ENCODE measurements at regions not wholly inside any gene's neighbourhood (a gene's known extent, or its start where the extent isn't known, plus 50 kb on each side); places are given as distances from the start of the nearest gene placed in this dataset.
"Not testable (repeated sequence)": the region's sequence is repeated elsewhere in the genome, so short reads cannot be mapped to it uniquely, and the experiment has no call there.

DNA sequence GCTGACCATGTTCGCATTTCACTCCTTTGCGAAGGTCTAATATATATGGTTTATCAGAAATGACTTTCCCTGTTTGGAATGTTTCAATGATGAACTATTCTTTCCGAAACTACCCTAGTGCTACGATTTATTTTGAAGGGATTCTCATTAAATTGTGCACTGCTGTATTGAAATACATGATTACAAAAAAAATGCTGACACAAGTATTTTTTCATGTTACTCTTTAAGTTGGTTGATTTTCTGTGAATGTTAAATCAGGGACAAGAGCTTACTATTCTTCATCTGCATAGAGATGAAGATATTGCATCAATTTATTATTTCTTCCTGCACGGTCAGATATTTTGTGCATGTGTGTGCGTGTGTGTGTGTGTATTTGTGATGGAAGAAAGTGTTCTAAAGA, 731.5 kb upstream of the AGA start:
- no peak for DNase-seq (ENCODE audit: low spot score)

DNA sequence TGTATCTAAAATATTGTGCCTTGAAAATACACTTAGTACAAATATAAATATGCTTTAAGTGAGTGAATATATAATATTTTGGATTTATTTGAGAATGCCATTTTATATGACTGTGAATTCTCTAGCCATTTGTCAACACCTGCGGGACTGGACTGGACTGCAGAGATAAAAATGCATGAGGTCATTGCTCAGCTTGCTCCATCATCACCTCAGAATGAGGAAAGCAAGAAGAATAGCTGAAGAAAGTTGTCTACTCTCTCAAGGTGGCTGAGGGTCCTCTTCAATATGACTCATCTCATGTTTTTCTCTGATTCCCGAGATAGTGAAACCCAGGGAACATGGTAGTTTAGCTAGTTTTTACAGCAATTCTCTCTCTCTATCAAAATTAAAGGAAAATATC, 732.5 kb upstream of the AGA start:
- no peak for DNase-seq (ENCODE audit: low spot score)

DNA sequence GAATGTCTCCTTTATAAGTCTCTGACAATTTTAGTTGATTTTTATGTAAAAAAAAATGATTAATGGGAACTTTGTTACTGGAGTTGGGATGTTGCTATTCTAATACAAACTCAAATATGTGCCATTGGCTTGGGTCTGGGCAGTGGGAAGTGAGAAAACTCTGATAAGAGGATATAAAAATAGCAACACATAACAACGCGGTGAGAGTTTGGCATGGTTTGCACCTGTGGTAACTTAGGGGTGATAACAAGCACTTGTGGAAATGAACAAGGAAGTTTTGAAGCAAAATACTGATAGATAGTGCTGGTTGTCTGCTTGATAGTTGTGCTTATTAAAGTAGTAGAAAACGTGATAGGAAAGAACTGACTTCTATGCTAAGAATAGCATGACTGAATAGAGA, 743.3 kb upstream of the AGA start:
- DNase-seq (ENCODE audit: low spot score) = no peak

DNA sequence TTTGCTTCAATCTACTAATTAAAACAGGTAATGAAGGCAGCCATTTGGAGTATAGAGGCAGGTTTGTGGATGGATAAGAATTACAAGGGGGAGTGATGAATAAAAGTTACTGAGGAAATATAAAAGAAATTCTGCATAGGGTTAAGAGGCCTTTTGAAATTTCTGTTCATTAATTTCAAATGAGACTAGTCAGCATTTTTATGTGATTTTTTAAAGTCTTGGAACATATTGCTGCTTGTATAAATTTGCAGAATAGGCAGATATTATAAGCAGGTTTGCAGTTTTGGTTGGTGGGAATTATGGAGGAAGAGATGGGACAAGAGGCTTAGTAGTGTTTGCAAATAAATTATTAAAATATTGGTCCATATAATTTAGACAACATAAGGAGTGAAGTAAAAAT, 750.4 kb upstream of the AGA start:
- DNase-seq (ENCODE audit: low spot score) = no peak

DNA sequence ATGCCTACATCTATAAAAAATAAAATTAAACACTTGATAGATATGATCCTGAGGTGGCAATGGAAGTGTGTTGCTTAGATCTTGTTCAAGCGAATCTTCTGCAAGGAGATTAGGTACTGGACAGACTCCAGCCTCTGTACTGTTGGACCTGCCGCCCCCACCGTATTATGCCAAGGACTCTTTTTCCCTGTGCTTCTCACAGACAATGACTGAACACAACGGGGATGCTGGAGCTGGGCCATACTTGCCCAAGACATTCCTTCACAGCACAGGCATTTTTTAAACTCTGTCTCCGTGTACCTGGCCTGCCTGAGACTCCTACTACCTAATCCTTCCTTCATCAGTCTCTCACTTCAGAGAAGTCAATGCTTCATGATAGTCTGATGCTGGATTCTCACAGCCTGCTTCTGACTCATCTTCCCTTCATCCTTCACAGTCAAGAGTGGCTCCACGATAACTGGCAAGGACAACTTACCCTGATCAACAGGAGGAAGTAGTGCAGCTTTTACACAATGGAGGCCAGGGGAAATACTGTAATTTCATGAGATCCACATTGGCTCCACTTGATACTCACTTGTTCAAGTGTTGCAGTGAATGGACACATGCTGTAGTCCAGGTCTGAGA, 754.6 kb upstream of the AGA start:
- DNase-seq (ENCODE audit: low spot score) = no peak

DNA sequence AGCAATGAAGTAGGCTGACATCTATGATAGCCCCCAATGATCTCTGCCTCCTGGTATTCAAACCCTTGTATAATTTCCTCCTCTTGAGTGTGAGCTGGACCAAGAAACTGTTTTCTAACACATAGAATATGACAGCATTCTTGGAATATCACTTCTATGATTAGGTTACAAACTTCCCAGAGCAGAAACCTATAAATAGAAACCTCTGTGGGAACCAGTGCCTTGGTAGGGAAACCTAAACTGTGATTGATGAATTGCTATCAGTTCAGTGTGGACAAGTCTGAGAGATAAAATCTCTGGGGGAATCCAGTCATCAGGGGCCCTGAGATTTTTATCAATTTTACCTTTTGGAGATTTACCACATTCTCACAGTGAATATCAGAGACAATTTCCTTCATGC, 756.5 kb upstream of the AGA start:
- no peak for DNase-seq (ENCODE audit: low spot score)

DNA sequence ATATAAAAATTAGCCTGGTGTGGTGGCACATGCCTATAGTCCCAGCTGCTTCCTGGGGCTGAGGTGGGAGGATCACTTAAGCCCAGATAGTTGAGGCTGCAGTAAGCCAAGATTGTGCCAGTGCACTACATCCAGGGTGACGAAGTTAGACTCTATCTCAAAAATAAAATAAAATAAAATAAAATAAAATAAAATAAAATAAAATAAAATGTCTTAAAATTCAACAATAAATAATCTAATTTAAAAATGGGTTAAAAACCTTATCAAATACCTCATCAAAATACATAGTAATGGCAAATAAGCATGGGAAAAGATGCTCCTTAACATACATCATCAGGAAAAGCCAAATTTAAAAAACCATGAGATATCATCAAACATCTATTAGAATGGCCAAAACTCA, 760.2 kb upstream of the AGA start:
- DNase-seq (ENCODE audit: low spot score) = no peak

DNA sequence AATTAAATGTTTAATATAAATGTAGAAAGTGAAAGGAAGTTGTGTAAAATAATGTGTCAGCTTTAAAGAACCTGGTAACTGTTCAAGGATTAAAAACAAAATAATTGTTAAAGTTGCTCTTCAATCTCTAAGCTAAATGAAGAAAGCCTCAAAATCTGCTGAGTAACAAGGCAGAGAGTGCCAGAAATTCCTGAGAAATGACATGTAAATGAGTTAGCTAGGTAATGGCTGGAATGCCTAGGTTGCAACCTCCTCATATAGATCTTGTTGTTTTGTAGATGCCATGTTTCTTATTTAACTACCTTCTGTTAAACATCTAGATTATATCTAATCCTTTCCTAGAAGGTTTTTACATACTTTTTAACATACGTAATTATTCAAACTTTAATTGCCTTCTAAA, 763.6 kb upstream of the AGA start:
- no peak for DNase-seq (ENCODE audit: low spot score)

DNA sequence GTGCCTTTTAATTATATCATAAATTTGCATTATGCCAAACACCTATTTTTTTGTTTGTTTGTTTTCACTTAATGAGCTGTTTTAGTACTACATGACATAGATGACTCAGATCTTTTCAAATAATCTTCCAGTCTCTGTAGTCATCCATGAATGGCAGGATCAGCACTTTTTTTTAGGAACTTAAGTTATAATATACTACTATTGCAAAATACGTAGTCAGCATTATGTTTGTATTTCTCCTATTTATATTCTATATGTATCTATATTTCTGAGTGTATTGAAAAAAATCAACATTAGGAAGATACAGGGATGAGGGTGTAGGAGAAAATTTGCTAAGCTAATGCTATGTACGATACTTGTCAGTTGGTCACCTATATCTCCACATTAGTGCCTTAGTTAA, 773.1 kb upstream of the AGA start:
- DNase-seq (ENCODE audit: low spot score) = no peak

DNA sequence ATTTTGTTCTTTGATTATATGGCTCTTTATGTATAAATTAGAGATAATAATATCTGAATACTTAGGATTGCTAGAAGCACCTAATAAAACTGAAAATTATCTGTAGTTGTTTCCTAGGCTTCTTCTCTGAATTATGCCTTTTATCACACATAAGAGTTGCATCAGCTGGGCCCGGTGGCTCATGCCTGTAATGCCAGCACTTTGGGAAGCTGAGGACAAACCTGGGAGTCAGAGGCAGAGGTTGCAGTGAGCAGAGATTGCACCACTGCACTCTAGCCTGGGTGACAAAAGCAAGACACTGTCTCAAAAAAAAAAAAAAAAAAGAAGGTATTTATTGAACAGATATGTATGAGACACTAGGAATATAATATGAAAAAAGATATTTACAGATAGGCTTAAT, 773.5 kb upstream of the AGA start:
- DNase-seq (ENCODE audit: low spot score) = no peak

DNA sequence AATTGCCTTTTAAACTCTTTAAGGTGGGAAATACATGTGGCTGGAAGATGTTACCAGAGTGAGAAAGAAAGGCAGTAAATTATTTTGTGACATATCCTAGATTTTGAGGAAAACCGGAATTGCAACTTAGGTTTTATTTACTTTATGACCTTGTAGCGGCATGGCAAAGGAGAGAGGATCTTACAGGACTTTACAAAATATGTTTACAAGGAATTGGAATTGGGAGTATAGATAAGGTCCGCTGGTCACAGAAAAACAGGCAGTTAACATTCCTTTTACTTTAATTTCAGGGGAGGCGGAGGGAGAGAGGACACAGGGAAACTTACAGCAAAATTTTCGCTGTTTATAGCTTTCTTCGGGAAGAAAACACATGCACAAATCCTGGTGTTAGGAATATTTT, 784.2 kb upstream of the AGA start:
- DNase-seq (ENCODE audit: low spot score) = not testable (repeated sequence)

DNA sequence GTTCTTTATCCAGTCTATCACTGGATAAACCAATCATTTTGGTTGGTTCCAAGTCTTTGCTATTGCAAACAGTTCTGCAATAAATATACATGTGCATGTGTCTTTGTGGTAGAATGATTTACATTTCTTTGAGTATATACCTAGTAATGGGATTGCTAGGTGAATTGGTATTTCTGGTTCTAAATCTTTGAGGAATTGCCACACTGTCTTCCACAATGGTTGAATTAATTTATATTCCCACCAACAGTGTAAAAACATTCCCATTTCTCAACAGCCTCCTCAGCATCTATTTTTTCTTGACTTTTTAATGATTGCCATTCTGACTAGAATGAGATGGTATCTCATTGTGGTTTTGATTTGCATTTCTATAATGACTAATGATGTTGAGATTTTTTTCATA, 791.7 kb upstream of the AGA start:
- no peak for DNase-seq (ENCODE audit: low spot score)

DNA sequence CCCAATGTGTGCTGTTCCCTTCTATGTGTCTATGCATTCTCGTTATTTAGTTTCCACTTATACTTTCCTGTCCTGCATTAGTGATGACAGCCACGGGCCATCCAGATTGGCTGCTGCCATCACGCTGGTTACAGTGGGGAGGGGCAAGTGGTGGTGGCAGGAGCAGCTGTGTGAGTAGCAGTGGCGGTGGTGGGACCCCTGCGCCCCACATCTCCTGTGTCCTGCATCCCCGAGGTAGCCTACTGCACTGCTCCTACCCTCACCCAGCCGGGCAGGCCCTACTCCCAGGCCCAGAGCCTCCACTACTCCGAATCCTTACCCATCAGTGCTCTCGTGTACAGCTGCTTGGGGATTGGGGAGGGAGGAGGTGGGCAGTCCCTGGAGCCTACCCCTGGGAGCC, 798.7 kb upstream of the AGA start:
- DNase-seq (ENCODE audit: low spot score) = no peak

DNA sequence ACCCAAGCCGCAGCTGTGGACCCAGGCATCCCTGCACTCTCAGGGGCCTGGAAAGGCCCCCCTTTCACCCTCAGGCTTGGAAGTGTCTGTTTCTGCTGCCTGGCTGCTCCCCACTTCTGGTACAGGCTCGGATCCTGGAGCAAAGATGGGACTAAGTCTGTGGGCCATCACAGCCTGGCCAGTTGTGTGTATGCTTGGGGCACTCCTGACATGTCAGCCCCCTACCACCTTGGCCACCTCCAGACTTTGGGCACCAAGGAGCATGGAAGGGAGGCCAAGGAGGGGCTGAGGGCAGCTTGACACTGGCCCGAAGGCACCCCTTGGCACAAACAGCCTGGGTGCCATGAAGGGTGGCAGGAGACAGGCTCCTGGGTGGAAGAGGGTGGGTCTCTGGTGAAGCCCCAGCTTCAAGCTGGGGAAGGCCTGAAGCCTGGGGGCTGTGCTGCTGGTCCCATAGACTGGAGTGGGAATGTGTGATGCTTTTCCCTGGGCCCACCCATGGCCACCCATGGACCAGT, 799.4 kb upstream of the AGA start:
- DNase-seq (ENCODE audit: low spot score) = no peak

DNA sequence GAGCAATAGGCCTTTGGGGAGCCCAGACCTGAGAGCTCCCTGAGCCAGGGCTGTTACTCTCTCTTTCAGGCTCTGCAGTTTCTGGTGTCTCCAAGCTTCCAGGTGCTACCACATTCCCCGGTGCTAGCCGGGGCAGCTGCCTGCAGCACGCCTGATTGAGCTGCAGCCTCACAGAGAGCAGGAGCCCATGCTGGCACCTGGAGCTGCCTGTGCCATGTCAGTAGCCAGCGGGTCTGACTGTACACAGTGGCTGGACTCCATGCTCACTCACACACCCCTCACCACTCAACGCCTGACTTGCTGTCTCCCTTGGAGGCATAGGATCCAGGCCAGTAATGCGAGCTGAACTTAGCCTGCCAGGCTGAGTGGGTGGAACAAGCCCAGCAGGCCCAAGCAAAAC, 800.4 kb upstream of the AGA start:
- no peak for DNase-seq (ENCODE audit: low spot score)

DNA sequence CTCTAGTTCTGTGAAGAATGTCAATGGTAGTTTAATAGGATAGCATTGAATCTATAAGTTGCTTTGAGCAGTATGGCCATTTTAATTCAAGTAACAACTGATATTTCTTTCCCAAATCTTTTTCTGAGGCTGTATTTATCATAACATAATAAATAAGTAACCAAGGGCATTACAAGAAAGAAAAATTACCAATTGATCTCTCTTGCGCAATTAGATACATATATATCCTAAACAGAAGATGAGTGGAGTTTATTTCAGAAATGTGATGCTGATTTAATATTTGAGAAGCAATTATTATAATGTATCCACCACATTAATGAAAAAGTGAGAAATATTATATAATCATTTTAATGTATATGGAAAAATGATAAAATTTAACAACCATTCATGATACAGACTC, 802.5 kb upstream of the AGA start:
- no peak for DNase-seq (ENCODE audit: low spot score)

DNA sequence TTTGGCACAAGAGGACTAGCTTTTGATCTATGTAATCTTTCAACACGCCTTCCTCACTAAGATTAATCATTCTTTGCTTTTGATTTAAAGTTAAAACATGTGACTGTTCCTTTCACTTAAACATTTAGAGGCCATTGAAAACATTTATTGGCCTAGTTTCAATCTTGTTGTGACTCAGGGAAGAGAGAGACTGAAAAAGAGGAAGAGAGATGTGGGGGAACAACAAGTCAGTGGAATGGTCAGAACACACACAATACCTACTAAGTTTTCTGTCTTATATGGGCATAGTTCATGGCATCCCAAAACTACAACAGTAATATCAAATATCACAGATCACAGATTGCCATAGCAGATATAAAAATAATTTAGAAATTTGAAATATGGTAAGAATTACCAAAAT, 812.9 kb upstream of the AGA start:
- DNase-seq (ENCODE audit: low spot score) = no peak

DNA sequence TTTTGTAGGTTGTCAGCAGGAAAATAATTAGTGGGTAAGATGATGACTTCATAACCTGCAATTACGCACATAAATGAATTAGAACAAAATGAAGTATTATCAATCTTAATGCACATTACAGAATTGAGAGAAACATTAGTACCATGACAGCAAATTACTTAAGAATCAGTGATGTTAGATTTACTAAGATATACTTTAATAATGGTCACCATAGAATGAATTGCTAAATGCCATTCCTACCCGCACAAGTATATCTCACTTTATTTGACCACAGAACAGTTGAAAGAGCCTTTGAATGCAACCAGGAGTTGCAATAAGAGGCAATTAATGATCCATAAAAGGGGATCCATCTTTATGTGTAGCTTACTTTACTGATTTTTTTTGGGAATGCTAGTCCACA, 816.4 kb upstream of the AGA start:
- no peak for DNase-seq (ENCODE audit: low spot score)

DNA sequence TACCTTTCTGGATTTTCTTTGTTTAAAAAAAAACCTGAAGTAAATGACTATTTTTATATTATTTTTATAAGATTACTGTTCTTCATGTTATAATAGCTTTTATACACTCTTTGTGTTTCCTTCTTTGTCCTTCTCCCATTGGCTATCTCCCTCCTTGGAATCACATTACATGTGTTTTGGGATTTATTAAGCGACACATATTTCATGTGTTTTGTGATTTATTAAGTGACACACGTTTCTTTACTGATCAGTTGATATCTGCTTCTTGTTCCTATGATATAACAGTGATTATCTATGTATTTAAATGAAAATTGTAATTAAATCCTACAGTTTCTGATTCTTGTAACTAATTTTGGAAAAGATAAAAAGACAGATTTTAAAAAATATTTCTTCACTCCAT, 817.3 kb upstream of the AGA start:
- DNase-seq (ENCODE audit: low spot score) = no peak

DNA sequence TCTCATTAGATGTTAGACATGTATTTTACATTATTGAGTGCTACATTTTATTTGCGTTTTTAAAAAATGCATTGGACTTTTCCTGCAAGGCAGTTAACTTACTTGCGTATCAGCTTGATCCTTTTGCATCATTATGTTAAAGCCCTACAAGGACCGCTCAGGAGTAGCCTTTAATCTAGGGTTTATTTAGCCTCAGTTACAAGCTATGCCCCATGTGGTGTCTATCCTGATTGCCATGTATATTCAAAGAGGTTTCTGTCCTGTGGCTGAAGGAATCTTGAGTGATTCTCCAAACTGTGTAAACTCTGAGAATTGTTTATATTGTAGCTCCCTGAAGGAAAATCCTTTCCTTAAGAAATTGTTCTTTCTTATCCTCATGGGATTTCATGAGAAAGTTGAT, 821.8 kb upstream of the AGA start:
- no peak for DNase-seq (ENCODE audit: low spot score)

DNA sequence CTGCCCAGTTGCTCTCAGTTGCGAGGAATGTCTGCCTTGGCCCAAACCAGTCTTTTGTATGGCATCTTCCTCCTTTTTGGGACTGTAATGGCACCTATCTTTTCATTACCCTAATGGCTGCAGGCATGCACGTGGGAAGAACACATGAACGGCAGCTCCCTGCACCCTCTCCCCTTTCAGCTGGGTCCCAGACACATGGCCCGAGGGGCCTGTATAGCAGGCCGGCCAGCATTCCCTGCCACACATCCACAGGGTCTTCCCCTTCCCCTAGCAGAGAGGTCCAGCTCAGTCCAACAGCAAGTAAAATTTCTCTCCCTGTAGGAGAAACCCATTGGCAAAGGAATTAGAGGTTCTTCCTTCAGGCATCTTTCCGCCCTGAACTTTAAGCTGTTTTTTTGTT, 829.1 kb upstream of the AGA start:
- DNase-seq (ENCODE audit: low spot score) = no peak

DNA sequence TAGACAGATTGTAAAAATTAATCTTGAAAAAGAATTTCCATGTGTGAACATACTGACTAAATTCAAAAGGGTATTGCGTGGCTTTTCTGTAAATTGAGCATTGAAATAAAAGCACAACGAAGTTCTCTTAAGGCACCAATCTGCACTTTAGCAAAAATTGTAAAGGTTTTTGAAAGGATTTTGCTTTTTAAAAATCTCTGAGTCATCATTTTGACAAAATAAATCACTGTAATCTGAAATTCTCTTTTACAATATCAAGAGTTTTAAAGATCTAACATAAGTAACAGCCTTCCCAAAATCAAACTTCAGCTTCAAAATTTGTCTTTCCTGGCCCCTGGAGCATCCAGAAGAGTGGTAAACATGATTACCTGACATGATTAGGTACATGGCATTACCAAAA, 830.9 kb upstream of the AGA start:
- no peak for DNase-seq (ENCODE audit: low spot score)

DNA sequence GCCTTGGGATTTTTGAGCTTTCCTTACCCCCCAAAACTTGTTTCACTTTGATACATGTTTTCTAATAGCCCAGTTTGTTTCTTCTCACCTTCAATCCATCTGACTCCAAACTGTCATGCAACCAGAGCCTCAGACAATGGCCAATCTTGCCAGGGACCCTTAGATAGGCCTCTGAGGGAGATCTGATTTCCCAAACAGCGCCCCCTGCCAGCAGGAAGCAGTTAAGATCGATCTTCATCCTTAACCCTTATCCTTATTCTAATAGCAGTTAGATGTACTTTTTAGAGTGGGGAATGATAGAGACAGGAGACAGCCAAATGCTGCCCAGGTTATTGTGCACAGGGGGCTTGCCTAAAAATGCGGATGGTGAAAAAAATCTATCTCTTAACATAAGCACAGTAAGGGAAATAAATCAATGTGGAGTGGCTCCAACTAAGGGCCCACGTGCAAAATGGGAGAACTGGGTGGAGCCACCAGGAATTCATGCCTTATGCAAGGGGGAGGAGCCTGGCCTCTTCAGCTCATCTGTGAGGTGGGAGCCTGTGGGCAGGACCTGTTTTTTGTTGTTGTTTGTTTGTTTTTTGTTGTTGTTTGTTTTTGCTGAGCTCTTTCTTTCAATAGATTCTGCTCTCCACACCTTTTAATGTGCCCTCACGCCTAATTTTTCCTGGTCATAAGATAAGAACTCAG, 833.6 kb upstream of the AGA start:
- no peak for DNase-seq (ENCODE audit: low spot score)

DNA sequence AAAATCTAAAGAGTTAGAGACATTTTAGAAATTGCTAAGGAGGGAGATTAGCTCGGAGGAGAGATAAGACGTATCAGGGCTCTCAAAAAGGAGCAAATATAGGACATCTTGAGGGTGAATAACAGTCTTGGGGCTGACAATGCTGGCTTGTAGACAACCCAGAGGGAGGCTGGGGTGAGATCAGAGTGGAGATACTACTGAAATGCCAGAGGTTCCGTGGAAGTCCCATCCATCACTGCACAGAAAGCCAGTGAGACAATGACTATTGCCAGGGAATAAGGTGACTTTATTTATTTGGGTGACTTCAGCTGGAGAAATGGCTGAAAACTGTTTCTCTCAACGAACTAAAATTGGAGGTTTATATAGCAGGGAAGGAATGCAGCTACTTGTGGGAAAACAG, 838.1 kb upstream of the AGA start:
- DNase-seq (ENCODE audit: low spot score) = no peak

Data from kidney capillary endothelial cell (primary cell).